HCT116 (cell line): ENCODE measurements at regions not wholly inside any gene's neighbourhood (a gene's known extent, or its start where the extent isn't known, plus 50 kb on each side); places are given as distances from the start of the nearest gene placed in this dataset.

Experiments used
- CEBPB ChIP-seq: IDR thresholded peaks from 2 replicates; pipeline ENCODE4 v1.6.1; 2012; ENCODE audit warnings: low read depth
- ELF1 ChIP-seq: IDR thresholded peaks from 2 replicates; pipeline ENCODE4 v1.6.1; 2012; ENCODE audit warnings: low read depth, borderline replicate concordance
- EZH2 ChIP-seq: fragments of 200-600 bp; sonication (generic); IDR thresholded peaks from 2 replicates; pipeline ENCODE4 v1.6.1; 2017; ENCODE audit warnings: antibody characterized with exemption, mixed run types
- EZH2phosphoT487 ChIP-seq: fragments of 200-600 bp; IDR thresholded peaks from 2 replicates; pipeline ENCODE4 v1.6.1; 2018; ENCODE audit warnings: antibody characterized with exemption, borderline replicate concordance
- POLR2A ChIP-seq: IDR thresholded peaks from 2 replicates; pipeline ENCODE4 v1.7.0; 2011; ENCODE audit warnings: borderline replicate concordance; ENCODE audit not compliant: insufficient read depth, insufficient read length; ENCODE audit errors: extremely low read depth
- POLR2AphosphoS5 ChIP-seq: IDR thresholded peaks from 2 replicates; pipeline ENCODE4 v1.6.1; 2011; ENCODE audit warnings: mild to moderate bottlenecking, low read depth, low read length, moderate library complexity
- SIN3A ChIP-seq: IDR thresholded peaks from 2 replicates; pipeline ENCODE4 v1.6.1; 2012; ENCODE audit warnings: low read depth
- SRF ChIP-seq: IDR thresholded peaks from 2 replicates; pipeline ENCODE4 v1.6.1; 2012; ENCODE audit warnings: low read depth
- TCF7L2 ChIP-seq: IDR thresholded peaks from 2 replicates; pipeline ENCODE4 v1.7.0; 2011; ENCODE audit warnings: borderline replicate concordance, inconsistent platforms; ENCODE audit not compliant: insufficient read depth, insufficient read length; ENCODE audit errors: extremely low read depth
- ZNF274 ChIP-seq: fragments of 200-500 bp; sonication (Bioruptor generic); IDR thresholded peaks from 2 replicates; pipeline ENCODE4 v1.6.1; 2014; ENCODE audit warnings: mild to moderate bottlenecking, low read depth, low read length, inconsistent platforms
- TF ChIP-seq, protein P1 (sequence below), 3 experiments: fragments of 200-600 bp in 1 of 3; sonication (generic) in 1 of 3; IDR thresholded peaks in 2 of 3; conservative IDR thresholded peaks in 1 of 3; 2 replicates each; pipeline ENCODE4 v1.5.1; 2012 to 2017; ENCODE audit warnings: low read depth in 2 of 3, low read length in 2 of 3, antibody characterized with exemption in 1 of 3, borderline replicate concordance in 1 of 3, control low read depth in 1 of 3, mild to moderate bottlenecking in 1 of 3, mixed read lengths in 1 of 3, mixed run types in 1 of 3, moderate library complexity in 1 of 3; ENCODE audit not compliant: insufficient read depth in 1 of 3

DNA sequence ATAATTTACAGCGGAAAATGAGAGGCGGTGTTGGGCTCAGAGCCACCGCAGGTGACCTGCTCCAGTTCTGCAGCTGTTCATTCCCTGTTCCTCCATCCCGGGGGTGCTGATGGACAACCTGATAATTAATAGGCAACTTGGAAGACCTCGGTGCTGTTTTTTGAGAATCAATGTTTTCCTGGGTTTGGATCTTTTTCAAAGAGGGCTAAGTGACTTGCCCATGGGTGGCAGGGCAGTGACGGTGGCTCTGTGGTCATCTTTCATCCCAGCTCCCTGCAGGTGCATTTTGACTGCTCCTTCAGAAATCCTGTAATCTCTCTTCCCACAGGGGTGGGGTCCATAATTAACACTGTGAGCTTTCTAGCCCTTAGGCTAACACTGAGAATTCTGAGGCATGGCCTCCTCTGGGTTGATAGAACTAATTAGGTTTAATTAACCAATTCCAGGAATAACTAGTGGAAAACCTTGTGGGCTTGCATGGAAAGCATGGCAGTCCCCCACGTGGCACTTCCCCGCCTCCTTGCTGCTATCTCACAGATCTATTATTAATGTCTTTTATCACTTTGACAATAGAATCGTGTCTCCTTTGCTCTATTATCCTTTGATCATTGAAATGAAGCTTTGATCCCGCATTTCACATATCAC, 217.9 kb downstream of the GLRX3 start:
- TF ChIP-seq, protein P1, sequence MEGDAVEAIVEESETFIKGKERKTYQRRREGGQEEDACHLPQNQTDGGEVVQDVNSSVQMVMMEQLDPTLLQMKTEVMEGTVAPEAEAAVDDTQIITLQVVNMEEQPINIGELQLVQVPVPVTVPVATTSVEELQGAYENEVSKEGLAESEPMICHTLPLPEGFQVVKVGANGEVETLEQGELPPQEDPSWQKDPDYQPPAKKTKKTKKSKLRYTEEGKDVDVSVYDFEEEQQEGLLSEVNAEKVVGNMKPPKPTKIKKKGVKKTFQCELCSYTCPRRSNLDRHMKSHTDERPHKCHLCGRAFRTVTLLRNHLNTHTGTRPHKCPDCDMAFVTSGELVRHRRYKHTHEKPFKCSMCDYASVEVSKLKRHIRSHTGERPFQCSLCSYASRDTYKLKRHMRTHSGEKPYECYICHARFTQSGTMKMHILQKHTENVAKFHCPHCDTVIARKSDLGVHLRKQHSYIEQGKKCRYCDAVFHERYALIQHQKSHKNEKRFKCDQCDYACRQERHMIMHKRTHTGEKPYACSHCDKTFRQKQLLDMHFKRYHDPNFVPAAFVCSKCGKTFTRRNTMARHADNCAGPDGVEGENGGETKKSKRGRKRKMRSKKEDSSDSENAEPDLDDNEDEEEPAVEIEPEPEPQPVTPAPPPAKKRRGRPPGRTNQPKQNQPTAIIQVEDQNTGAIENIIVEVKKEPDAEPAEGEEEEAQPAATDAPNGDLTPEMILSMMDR (IDR thresholded peaks at IDR 0.05 in 2 of 3, conservative IDR thresholded peaks at IDR 0.05 in 1 of 3; ENCODE audit: borderline replicate concordance in 1 of 3, insufficient read depth in 1 of 3, low read depth in 2 of 3, low read length in 2 of 3), result no peak
- TF ChIP-seq ZNF274 (no peak), POLR2A (no peak), ELF1 (no peak), CEBPB (no peak), EZH2phosphoT487 (no peak), SRF (no peak), POLR2AphosphoS5 (no peak), SIN3A (no peak), TCF7L2 (no peak), EZH2 (no peak)
